RWPE2 (cell line): ENCODE measurements at regions not wholly inside any gene's neighbourhood (a gene's known extent, or its start where the extent isn't known, plus 50 kb on each side); places are given as distances from the start of the nearest gene placed in this dataset.

Source experiments
- ATAC-seq: fragments of 200-7000 bp; cut with Tn5 transposase; 3 replicates; pipeline ENCODE4 v1.9.1; 2021; ENCODE audit warnings: low read depth
- DNase-seq: peaks from one replicate; pipeline ENCODE4 v3.0.0-alpha.2; 2020; ENCODE audit warnings: low spot score
- H3K27ac ChIP-seq: fragments of 450-650 bp; 2 replicates; pipeline ENCODE4 v1.5.1; 2017; ENCODE audit warnings: mild to moderate bottlenecking; ENCODE audit not compliant: poor library complexity, severe bottlenecking
- H3K27me3 ChIP-seq: fragments of 250-450 bp; sonication (Bioruptor Pico); 2 replicates; pipeline ENCODE4 v1.5.1; 2021; ENCODE audit warnings: mild to moderate bottlenecking, moderate library complexity; ENCODE audit not compliant: insufficient read depth, poor library complexity, severe bottlenecking
- H3K36me3 ChIP-seq: fragments of 250-450 bp; sonication (Bioruptor Pico); 2 replicates; pipeline ENCODE4 v1.5.1; 2020; ENCODE audit warnings: low read depth, mild to moderate bottlenecking, moderate library complexity
- H3K4me1 ChIP-seq: fragments of 250-450 bp; sonication (Bioruptor Pico); 2 replicates; pipeline ENCODE4 v1.5.1; 2021; ENCODE audit warnings: mild to moderate bottlenecking, moderate library complexity; ENCODE audit not compliant: insufficient read depth, poor library complexity, severe bottlenecking
- H3K4me3 ChIP-seq: fragments of 250-450 bp; sonication (Bioruptor Pico); 2 replicates; pipeline ENCODE4 v1.5.1; 2021; ENCODE audit warnings: mild to moderate bottlenecking, moderate library complexity; ENCODE audit not compliant: severe bottlenecking
- H3K9me3 ChIP-seq: fragments of 250-450 bp; sonication (Bioruptor Pico); 2 replicates; pipeline ENCODE4 v1.5.1; 2021; ENCODE audit warnings: mild to moderate bottlenecking, moderate library complexity; ENCODE audit not compliant: severe bottlenecking
- TF ChIP-seq, protein P1 (sequence below): fragments of 450-650 bp; IDR thresholded peaks from one replicate; pipeline ENCODE4 v1.5.1; 2017; ENCODE audit warnings: mild to moderate bottlenecking, moderate library complexity; ENCODE audit not compliant: poor library complexity, severe bottlenecking

DNA sequence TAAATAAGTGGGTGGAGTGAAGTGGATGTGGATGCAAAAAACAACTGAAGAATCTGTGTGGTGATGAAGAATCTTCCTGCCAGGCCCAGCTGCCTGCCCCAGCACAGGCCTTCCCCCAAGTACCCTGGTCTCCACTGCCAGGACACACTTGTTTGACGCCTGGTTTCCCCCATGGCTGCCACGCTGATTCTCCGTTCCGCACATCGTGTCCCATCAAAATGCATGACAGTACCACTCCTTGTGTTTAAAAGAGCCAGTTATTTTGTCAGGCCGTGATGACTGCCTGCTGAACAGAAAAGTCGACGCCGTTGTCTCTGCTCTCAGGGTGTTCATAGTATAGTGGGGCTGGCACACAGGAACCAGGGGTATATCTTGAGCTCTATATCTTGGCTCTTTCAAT lies 50.3 kb upstream of the KYNU start:
- ATAC-seq (no peak), DNase-seq (no peak)
- Histone ChIP-seq H3K27me3 (no peaks in the 10 kb centered on the region), H3K4me1 (no peaks in the 10 kb centered on the region), H3K9me3 (no peaks in the 10 kb centered on the region), H3K4me3 (no peak overlapping the region), H3K36me3 (no peaks in the 10 kb centered on the region), H3K27ac (no peak overlapping the region)
- TF ChIP-seq, protein P1, sequence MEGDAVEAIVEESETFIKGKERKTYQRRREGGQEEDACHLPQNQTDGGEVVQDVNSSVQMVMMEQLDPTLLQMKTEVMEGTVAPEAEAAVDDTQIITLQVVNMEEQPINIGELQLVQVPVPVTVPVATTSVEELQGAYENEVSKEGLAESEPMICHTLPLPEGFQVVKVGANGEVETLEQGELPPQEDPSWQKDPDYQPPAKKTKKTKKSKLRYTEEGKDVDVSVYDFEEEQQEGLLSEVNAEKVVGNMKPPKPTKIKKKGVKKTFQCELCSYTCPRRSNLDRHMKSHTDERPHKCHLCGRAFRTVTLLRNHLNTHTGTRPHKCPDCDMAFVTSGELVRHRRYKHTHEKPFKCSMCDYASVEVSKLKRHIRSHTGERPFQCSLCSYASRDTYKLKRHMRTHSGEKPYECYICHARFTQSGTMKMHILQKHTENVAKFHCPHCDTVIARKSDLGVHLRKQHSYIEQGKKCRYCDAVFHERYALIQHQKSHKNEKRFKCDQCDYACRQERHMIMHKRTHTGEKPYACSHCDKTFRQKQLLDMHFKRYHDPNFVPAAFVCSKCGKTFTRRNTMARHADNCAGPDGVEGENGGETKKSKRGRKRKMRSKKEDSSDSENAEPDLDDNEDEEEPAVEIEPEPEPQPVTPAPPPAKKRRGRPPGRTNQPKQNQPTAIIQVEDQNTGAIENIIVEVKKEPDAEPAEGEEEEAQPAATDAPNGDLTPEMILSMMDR, result no peak

DNA sequence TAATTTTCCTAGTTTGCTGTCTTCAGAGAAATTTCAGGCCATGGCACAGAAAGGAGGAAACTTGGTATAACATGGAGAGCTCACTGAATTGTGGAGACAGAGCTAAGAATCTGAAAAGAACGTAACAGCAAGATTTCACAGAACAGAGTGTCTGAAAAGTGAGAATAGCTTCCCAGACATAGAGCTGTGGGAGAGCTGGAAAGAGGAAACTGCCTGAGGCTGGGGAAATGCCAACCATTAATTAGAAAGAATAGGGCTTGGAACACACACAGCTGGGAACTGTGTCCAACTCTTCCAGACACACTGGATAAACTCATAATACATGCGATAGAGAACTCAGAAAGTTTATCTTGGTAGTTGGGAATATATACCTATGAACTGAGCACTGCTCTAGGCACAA lies 51.6 kb upstream of the KYNU start:
- ATAC-seq, result no peak
- no peak for DNase-seq
- TF ChIP-seq, protein P1, result no peak
- Histone ChIP-seq H3K4me1 (no peaks in the 10 kb centered on the region), H3K9me3 (no peaks in the 10 kb centered on the region), H3K27ac (no peak overlapping the region), H3K36me3 (no peaks in the 10 kb centered on the region), H3K27me3 (no peaks in the 10 kb centered on the region), H3K4me3 (no peak overlapping the region)

DNA sequence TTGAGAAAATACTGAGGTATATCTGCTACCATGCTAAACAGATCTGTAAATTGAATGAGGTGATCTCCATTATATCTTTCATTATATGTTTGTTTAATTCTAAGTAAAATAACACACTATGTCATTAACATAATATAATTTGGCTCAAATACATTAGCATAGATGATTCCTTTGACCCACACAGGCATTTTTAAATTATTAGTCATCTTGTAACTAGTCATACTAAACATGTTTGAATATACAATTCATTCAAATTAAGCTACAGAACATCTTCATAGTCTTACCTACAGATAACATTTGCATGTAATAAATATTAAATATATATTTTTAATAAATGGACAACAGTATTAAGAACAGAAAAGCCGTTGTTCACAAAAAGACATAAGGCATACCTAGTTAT lies 52.7 kb upstream of the KYNU start:
- TF ChIP-seq, protein P1, result no peak
- no peaks in the 10 kb centered on the region for H3K27me3 ChIP-seq
- H3K4me3 ChIP-seq, result no peak overlapping the region
- H3K9me3 ChIP-seq, result no peaks in the 10 kb centered on the region
- H3K27ac ChIP-seq, result no peak overlapping the region
- H3K4me1 ChIP-seq, result no peaks in the 10 kb centered on the region
- ATAC-seq, result peak; percentile 49; the same call in 1 of the 3 replicates
- DNase-seq, result no peak
- no peaks in the 10 kb centered on the region for H3K36me3 ChIP-seq

DNA sequence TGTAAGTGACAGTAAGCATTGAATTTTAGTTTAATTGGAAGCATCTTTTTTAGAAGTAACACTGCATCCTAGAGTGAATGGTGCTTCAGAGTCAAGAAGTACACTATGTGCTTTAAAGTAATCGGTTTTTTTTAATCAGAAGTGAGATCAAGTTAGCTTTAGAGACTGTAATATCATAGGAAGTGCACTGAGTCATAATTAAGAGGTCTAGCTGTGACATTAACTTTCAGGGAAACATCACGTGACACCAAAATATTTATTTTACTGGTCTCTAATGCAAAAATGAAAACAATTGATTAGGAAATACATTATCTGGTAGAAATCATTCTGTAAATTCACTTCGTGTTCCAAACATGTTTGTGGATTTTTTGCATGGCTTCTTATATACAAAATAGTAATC lies 55.3 kb upstream of the KYNU start:
- H3K36me3 ChIP-seq, result no peaks in the 10 kb centered on the region
- ATAC-seq (no peak), DNase-seq (no peak)
- TF ChIP-seq, protein P1, result no peak
- H3K4me3 ChIP-seq, result no peak overlapping the region
- no peaks in the 10 kb centered on the region for H3K9me3 ChIP-seq
- no peak overlapping the region for H3K27ac ChIP-seq
- no peaks in the 10 kb centered on the region for H3K4me1 ChIP-seq
- no peaks in the 10 kb centered on the region for H3K27me3 ChIP-seq

DNA sequence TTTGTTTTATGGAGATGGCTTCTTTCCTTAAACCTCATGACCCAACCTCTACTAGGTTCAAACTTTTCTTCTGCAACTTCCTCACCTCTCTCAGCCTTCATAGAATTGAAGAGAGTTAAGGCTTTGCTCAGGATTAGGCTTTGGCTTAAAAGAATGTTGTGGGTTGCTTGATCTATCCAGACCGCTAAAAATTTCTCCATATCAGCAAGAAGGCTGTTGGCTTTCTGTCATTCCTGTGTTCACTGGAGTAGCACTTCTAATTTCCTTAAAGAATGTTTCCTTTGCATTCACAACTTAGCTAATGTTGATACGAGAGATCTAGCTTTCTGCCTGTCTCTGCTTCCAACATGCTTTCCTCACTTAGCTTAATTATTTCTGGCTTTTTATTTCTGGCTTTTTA lies 58.1 kb upstream of the KYNU start:
- no peak for DNase-seq
- Histone ChIP-seq H3K36me3 (no peaks in the 10 kb centered on the region), H3K27me3 (no peaks in the 10 kb centered on the region), H3K9me3 (no peaks in the 10 kb centered on the region), H3K4me3 (no peak overlapping the region), H3K27ac (no peak overlapping the region), H3K4me1 (no peaks in the 10 kb centered on the region)
- TF ChIP-seq, protein P1, result no peak
- no peak for ATAC-seq
